ENCODE measurements at regions not wholly inside any gene's neighbourhood (a gene's known extent, or its start where the extent isn't known, plus 50 kb on each side); places are given as distances from the start of the nearest gene placed in this dataset.

DNA sequence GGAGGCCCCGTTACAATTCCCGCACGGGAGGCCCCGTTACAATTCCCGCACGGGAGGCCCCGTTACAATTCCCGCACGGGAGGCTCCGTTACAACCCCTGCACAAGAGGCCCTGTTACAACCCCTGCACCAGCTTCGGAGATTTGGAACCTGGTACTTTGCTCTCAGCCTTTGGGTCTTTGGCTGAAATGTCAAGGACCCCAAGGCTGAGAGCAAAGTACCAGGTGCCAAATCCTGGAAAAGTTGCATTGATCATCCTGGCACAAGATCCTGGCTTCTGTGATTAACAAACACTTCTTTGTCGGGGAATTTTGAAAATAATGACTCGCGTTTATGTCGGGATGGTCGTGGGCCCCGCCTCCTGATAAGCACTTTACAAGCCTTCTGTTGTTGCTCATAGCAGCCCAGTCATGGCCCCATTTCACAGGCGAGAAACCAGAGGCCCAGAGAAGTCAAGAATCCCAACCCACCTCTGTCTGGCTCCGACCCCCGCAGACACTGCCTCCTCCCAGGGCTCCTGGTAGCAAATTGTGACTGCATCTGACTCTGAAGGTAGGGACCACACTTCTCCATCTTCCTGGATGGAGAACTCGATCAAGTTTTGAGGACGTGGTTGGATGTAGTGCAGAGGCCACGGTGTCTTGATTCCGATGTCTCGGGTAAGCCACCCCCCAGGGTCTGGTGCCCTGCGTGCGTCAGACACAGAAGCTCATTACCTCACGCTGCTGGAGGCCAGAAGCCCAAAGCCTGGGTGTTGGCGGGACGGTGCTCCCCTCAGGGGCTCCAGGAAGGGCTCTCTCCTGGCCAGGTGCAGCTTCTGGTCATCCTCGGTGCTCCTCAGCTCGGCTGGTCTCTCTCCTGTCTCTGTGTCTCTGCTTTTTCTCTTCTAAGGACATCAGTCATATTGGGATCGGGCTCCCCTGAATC, 60.3 kb downstream of the ADRA2C start:
- TF ChIP-seq POLR2A (IDR thresholded peaks at IDR 0.05; ENCODE audit: low read length): no peak
- no peak for TF ChIP-seq GATA1 (IDR thresholded peaks at IDR 0.05; ENCODE audit: low read depth, low read length)

All from erythroblast (primary cell).